ENCODE measurements at regions not wholly inside any gene's neighbourhood (a gene's known extent, or its start where the extent isn't known, plus 50 kb on each side); places are given as distances from the start of the nearest gene placed in this dataset.
"Not testable (repeated sequence)": the region's sequence is repeated elsewhere in the genome, so short reads cannot be mapped to it uniquely, and the experiment has no call there.

DNA sequence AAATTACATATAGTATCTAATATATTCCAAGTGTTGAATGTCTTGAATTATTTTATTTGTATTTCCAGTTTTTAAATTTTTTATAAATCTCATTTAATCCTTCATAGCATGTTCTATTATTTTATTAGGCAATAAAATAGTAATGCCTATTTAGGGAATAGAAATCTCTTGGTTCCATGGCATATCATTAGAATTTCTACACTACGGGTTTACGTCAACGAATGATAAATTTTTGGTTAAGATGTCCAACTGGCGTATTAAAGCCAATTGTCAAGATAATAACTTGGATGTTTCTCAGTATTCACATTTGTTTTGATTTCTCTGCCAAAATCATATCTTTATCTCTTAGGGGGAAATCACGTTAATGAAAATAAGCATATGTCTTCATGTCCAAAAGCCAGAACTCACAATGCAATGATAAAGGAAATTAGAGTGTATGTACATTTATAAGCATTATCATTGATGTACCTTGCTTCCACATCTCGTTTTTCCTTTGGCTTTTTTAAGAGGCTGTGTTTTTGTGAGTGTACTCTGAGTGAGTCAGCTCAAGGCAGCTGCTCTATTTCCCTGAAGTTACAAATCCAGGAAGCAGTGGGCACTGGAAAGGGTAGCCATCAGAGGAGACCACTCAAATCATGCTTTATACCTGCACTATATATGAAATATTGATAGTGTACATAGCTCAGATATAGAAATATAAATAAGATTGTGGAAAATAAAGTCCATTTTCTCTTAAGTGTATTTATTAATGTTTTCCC is 115.8 kb upstream of the PDE1A start:
- peaks cover 2% of the 10 kb centered on the region for H3K9me3 Mint-ChIP-seq
- TF ChIP-seq CTCF (conservative IDR thresholded peaks at IDR 0.05): no peak

GRCh38 chr2:182543741-182544525 is 117.1 kb upstream of the PDE1A start:
- Mint-ChIP-seq H3K27me3 (ENCODE audit: low read depth) (no peaks in the 10 kb centered on the region), H3K36me3 (ENCODE audit: low read depth) (no peaks in the 10 kb centered on the region), H3K27ac (ENCODE audit: unreplicated experiment) (no peak overlapping the region), H3K9me3 (no peaks in the 10 kb centered on the region), H3K4me1 (peaks cover 18% of the 10 kb centered on the region), H3K4me3 (no peak overlapping the region)
- DNase-seq (ENCODE audit: low read depth, low spot score): no peak
- TF ChIP-seq CTCF (conservative IDR thresholded peaks at IDR 0.05): no peak

More for the DNA sequence above, 115.8 kb upstream of the PDE1A start:
- H3K4me1 Mint-ChIP-seq: peaks cover 11% of the 10 kb centered on the region
- H3K27me3 Mint-ChIP-seq (ENCODE audit: low read depth): no peaks in the 10 kb centered on the region
- no peak overlapping the region for H3K4me3 Mint-ChIP-seq
- H3K36me3 Mint-ChIP-seq (ENCODE audit: low read depth): no peaks in the 10 kb centered on the region
- no peak for DNase-seq (ENCODE audit: low read depth, low spot score)
- H3K27ac Mint-ChIP-seq (ENCODE audit: unreplicated experiment): no peak overlapping the region

GRCh38 chr2:182545420-182546167 is 118.8 kb upstream of the PDE1A start:
- no peak overlapping the region for H3K27ac Mint-ChIP-seq (ENCODE audit: unreplicated experiment)
- no peak overlapping the region for H3K4me3 Mint-ChIP-seq
- no peaks in the 10 kb centered on the region for H3K36me3 Mint-ChIP-seq (ENCODE audit: low read depth)
- H3K27me3 Mint-ChIP-seq (ENCODE audit: low read depth): no peaks in the 10 kb centered on the region
- DNase-seq (ENCODE audit: low read depth, low spot score): no peak
- TF ChIP-seq CTCF (conservative IDR thresholded peaks at IDR 0.05): no peak
- no peaks in the 10 kb centered on the region for H3K9me3 Mint-ChIP-seq
- H3K4me1 Mint-ChIP-seq: peaks cover 7% of the 10 kb centered on the region

GRCh38 chr2:182548031-182548950 is 121.5 kb upstream of the PDE1A start:
- Mint-ChIP-seq H3K36me3 (ENCODE audit: low read depth) (no peaks in the 10 kb centered on the region), H3K27ac (ENCODE audit: unreplicated experiment) (no peak overlapping the region), H3K4me3 (no peak overlapping the region), H3K27me3 (ENCODE audit: low read depth) (no peaks in the 10 kb centered on the region), H3K9me3 (no peaks in the 10 kb centered on the region), H3K4me1 (peaks cover 21% of the 10 kb centered on the region)
- TF ChIP-seq CTCF (conservative IDR thresholded peaks at IDR 0.05): no peak
- DNase-seq (ENCODE audit: low read depth, low spot score): no peak

DNA sequence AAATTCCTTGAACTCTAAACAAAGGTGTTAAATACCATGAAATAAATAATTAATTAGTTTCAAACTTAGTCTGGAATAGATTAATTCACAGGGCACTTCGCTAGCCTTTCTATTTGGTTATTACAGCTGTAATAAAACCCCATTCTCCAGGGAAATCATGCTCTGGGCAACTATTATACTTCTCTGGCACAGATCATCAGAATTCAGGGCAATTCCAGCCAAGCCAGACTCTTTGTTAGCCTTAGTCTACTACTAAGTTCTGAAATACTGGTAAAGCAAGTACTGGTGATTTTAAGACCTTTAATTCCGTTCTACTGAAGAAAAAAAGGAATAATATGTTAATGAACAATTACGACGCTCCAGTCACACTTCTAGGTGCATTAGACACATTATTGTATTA is 123.4 kb upstream of the PDE1A start:
- TF ChIP-seq CTCF (conservative IDR thresholded peaks at IDR 0.05): no peak
- Mint-ChIP-seq H3K27me3 (ENCODE audit: low read depth) (no peaks in the 10 kb centered on the region), H3K27ac (ENCODE audit: unreplicated experiment) (no peak overlapping the region), H3K36me3 (ENCODE audit: low read depth) (no peaks in the 10 kb centered on the region), H3K4me1 (peaks cover 21% of the 10 kb centered on the region), H3K9me3 (no peaks in the 10 kb centered on the region), H3K4me3 (no peak overlapping the region)
- DNase-seq (ENCODE audit: low read depth, low spot score): no peak

DNA sequence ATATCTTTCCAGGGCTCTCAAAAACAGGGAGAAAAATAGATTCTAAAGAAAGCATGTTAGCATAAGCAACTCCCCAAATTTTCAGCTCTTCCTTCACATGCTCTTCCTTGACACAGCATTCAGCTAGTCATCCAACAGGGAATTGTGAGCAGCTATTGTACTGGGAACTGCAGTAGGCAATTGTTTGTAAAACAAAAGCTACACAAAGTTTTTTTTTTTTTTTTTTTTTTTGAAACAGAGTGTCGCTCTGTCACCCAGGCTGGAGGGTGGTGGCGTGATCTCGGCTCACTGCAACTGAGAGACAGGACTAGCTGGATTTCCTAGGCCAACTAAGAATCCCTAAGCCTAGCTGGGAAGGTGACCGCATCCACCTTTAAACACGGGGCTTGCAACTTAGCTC is 125.4 kb upstream of the PDE1A start:
- DNase-seq (ENCODE audit: low read depth, low spot score): not testable (repeated sequence)

GRCh38 chr2:182552785-182553184 is 125.9 kb upstream of the PDE1A start:
- Mint-ChIP-seq H3K27ac (ENCODE audit: unreplicated experiment) (peak overlapping the region; percentile 48), H3K4me1 (peaks cover 21% of the 10 kb centered on the region)
- H3K9me3 Mint-ChIP-seq; H3K4me3 Mint-ChIP-seq; DNase-seq (ENCODE audit: low read depth, low spot score); H3K27me3 Mint-ChIP-seq (ENCODE audit: low read depth); H3K36me3 Mint-ChIP-seq (ENCODE audit: low read depth): not testable (repeated sequence)

More for the DNA sequence above, 125.4 kb upstream of the PDE1A start:
- not testable (repeated sequence) for H3K27me3 Mint-ChIP-seq (ENCODE audit: low read depth); H3K27ac Mint-ChIP-seq (ENCODE audit: unreplicated experiment); H3K4me3 Mint-ChIP-seq; H3K36me3 Mint-ChIP-seq (ENCODE audit: low read depth); H3K9me3 Mint-ChIP-seq
- H3K4me1 Mint-ChIP-seq: peaks cover 21% of the 10 kb centered on the region
